ENCODE measurements at regions not wholly inside any gene's neighbourhood (a gene's known extent, or its start where the extent isn't known, plus 50 kb on each side); places are given as distances from the start of the nearest gene placed in this dataset.
"Not testable (repeated sequence)": the region's sequence is repeated elsewhere in the genome, so short reads cannot be mapped to it uniquely, and the experiment has no call there.

GRCh38 chr6:114805426-114805825, 462.6 kb upstream of the HS3ST5 start:
- DNase-seq = not testable (repeated sequence)

GRCh38 chr6:114796576-114796975, 453.8 kb upstream of the HS3ST5 start:
- intact Hi-C loops (cut with DNase I) = no loop called here
- ATAC-seq = no peak
- no peak for DNase-seq

More at GRCh38 chr6:114805426-114805825, 462.6 kb upstream of the HS3ST5 start:
- ATAC-seq; intact Hi-C loops (cut with DNase I): not testable (repeated sequence)

- ATAC-seq (no peak), DNase-seq (no peak)
- intact Hi-C loops (cut with DNase I) = no loop called here
Measured at GRCh38 chr6:114793428-114793827, 450.6 kb upstream of the HS3ST5 start.

GRCh38 chr6:114785235-114786127, 442.7 kb upstream of the HS3ST5 start:
- DNase-seq (no peak), ATAC-seq (no peak)
- intact Hi-C loops (cut with DNase I) = no loop called here

- DNase-seq = no peak
- intact Hi-C loops (cut with DNase I) = no loop called here
- no peak for ATAC-seq
Measured at GRCh38 chr6:114783783-114784182, 441.0 kb upstream of the HS3ST5 start.

GRCh38 chr6:114783083-114783482, 440.3 kb upstream of the HS3ST5 start:
- intact Hi-C loops (cut with DNase I) = no loop called here
- no peak for DNase-seq
- ATAC-seq = no peak

- intact Hi-C loops (cut with DNase I) = no loop called here
- no peak for DNase-seq
- no peak for ATAC-seq
Measured at GRCh38 chr6:114764866-114765265, 422.0 kb upstream of the HS3ST5 start.

- intact Hi-C loops (cut with DNase I) = no loop called here
- no peak for ATAC-seq
Measured at GRCh38 chr6:114762145-114762544, 419.3 kb upstream of the HS3ST5 start.

GRCh38 chr6:114747995-114748625, 405.3 kb upstream of the HS3ST5 start:
- DNase-seq = peak; percentile 48
- intact Hi-C loops (cut with DNase I) = loop anchor here (1.0 to 5.0 kb wide), 2 partner anchors 1148 to 1149 kb away; no protein-coding TSS in a partner anchor
- ATAC-seq = no peak

More at GRCh38 chr6:114762145-114762544, 419.3 kb upstream of the HS3ST5 start:
- no peak for DNase-seq

- peak in 1 of 2 donors; percentile 76 for ATAC-seq
- intact Hi-C loops (cut with DNase I) = no loop called here
- no peak for DNase-seq
Measured at GRCh38 chr6:114740547-114740946, 397.7 kb upstream of the HS3ST5 start.

GRCh38 chr6:114739656-114740055, 396.8 kb upstream of the HS3ST5 start:
- intact Hi-C loops (cut with DNase I) = no loop called here
- DNase-seq = no peak
- no peak for ATAC-seq

GRCh38 chr6:114735025-114735735, 392.4 kb upstream of the HS3ST5 start:
- ATAC-seq = no peak
- intact Hi-C loops (cut with DNase I) = no loop called here
- no peak for DNase-seq

- no peak for DNase-seq
- intact Hi-C loops (cut with DNase I) = no loop called here
- ATAC-seq = no peak
Measured at GRCh38 chr6:114733596-114733995, 390.8 kb upstream of the HS3ST5 start.

GRCh38 chr6:114718716-114719270, 376.0 kb upstream of the HS3ST5 start:
- intact Hi-C loops (cut with DNase I) = no loop called here
- ATAC-seq = no peak

GRCh38 chr6:114718186-114718585, 375.4 kb upstream of the HS3ST5 start:
- intact Hi-C loops (cut with DNase I) = no loop called here
- DNase-seq = no peak
- no peak for ATAC-seq

More at GRCh38 chr6:114718716-114719270, 376.0 kb upstream of the HS3ST5 start:
- no peak for DNase-seq

- ATAC-seq = no peak
- intact Hi-C loops (cut with DNase I) = no loop called here
- no peak for DNase-seq
Measured at GRCh38 chr6:114714836-114715507, 372.1 kb upstream of the HS3ST5 start.

- intact Hi-C loops (cut with DNase I) = no loop called here
- no peak for ATAC-seq
- no peak for DNase-seq
Measured at GRCh38 chr6:114713690-114714089, 370.9 kb upstream of the HS3ST5 start.

GRCh38 chr6:114712129-114712662, 369.4 kb upstream of the HS3ST5 start:
- DNase-seq (no peak), ATAC-seq (no peak)
- intact Hi-C loops (cut with DNase I) = no loop called here

All from left cardiac atrium (tissue), 4 donors.